HepG2 (cell line): ENCODE measurements at regions not wholly inside any gene's neighbourhood (a gene's known extent, or its start where the extent isn't known, plus 50 kb on each side); places are given as distances from the start of the nearest gene placed in this dataset.

Source experiments
- ATAC-seq: fragments of 200-7000 bp; cut with Tn5 transposase; 3 replicates; pipeline ENCODE4 v1.9.1; 2020; ENCODE audit warnings: mild to moderate bottlenecking, moderate library complexity
- BruUV-seq: library from RNA; stranded (reverse); fragments of 400-500 nt; replicated peaks from 2 replicates; lab custom pipeline; 2021; lab: Mats Ljungman, UMichigan
- CTCF ChIA-PET: fragments of 300-600 bp; formaldehyde crosslinking; extraction: SDS; loops from one replicate; lab custom pipeline; 2021; ENCODE audit warnings: low total read pairs, inconsistent platforms, low intra/inter-chr PET ratio; lab: Yijun Ruan, JAX
- POLR2A ChIA-PET: fragments of 350-600 bp; sonication (Branson Sonifier 250); formaldehyde crosslinking; loops from one replicate; lab custom pipeline; 2020; ENCODE audit warnings: antibody characterized with exemption, inconsistent platforms; lab: Yijun Ruan, JAX
- DNase-seq: peaks from one replicate; pipeline ENCODE4 v3.0.0-alpha.2; 2015; ENCODE audit warnings: low spot score
- FAIRE-seq: peaks from 3 replicates; lab custom pipeline; 2011; peaks lifted over from hg19 to GRCh38; lab: Jason Lieb, UNC
- H2AFZ ChIP-seq: one replicate; pipeline ENCODE4 v1.6.1; 2011; ENCODE audit warnings: low read length, inconsistent platforms
- H3K27ac ChIP-seq: fragments of 300-600 bp; 3 replicates; pipeline ENCODE4 v1.8.0; 2011; ENCODE audit warnings: mixed run types, mild to moderate bottlenecking, mixed read lengths, low read length, inconsistent platforms; ENCODE audit not compliant: insufficient read depth; ENCODE audit errors: extremely low read length
- H3K27me3 ChIP-seq, 2 experiments: fragments of 200-600 bp in 1 of 2; 2 replicates in 1 of 2; 3 replicates in 1 of 2; pipeline versions ENCODE4 v1.6.0 to v1.8.0; 2011; ENCODE audit warnings: low read length in 2 of 2, mild to moderate bottlenecking in 2 of 2, moderate library complexity in 2 of 2, inconsistent platforms in 1 of 2; ENCODE audit not compliant: insufficient read depth in 2 of 2, control insufficient read depth in 1 of 2
- H3K36me3 ChIP-seq, 2 experiments: fragments of 200-600 bp in 1 of 2; replicated peaks in 1 of 2; 2 replicates in 1 of 2; 3 replicates in 1 of 2; pipeline versions ENCODE4 v1.5.1 to v1.8.0; 2011; ENCODE audit warnings: low read length in 2 of 2, inconsistent platforms in 1 of 2; ENCODE audit not compliant: insufficient read depth in 2 of 2, control insufficient read depth in 1 of 2
- H3K4me1 ChIP-seq: 2 replicates; pipeline ENCODE4 v1.5.1; 2012; ENCODE audit warnings: low read length, inconsistent platforms; ENCODE audit not compliant: insufficient read depth
- H3K4me2 ChIP-seq: 2 replicates; pipeline ENCODE4 v1.6.0; 2011; ENCODE audit warnings: low read depth, low read length, inconsistent platforms
- H3K4me3 ChIP-seq, 3 experiments: fragments of 200-600 bp in 1 of 3; sonication (generic), shearing (Covaris generic) in 1 of 3; replicated peaks in 1 of 3; 2 replicates each; pipeline ENCODE4 v1.5.1; 2011 to 2016; ENCODE audit warnings: low read length in 3 of 3, inconsistent platforms in 2 of 3, low read depth in 2 of 3, mild to moderate bottlenecking in 2 of 3, control low read depth in 1 of 3, mixed read lengths in 1 of 3; ENCODE audit not compliant: insufficient read depth in 1 of 3
- H3K79me2 ChIP-seq: one replicate; pipeline ENCODE4 v1.6.1; 2011; ENCODE audit warnings: low read length, inconsistent platforms; ENCODE audit not compliant: insufficient read depth
- H3K9ac ChIP-seq: 2 replicates; pipeline ENCODE4 v1.6.0; 2011; ENCODE audit warnings: mild to moderate bottlenecking, low read depth, low read length, inconsistent platforms; ENCODE audit not compliant: insufficient read depth
- H3K9me3 ChIP-seq: 2 replicates; pipeline ENCODE4 v1.5.1; 2012; ENCODE audit warnings: mild to moderate bottlenecking, low read length
- H4K20me1 ChIP-seq: 2 replicates; pipeline ENCODE4 v1.6.0; 2011; ENCODE audit warnings: inconsistent platforms, mild to moderate bottlenecking, low read length, moderate library complexity; ENCODE audit not compliant: insufficient read depth
- ATF7 ChIP-seq, 2 experiments: fragments of 450-650 bp in 1 of 2; sonication (generic) in 1 of 2; formaldehyde crosslinking in 1 of 2; IDR thresholded peaks; 2 replicates each; pipeline versions ENCODE4 v1.4.0 to v1.6.1; 2016 to 2020; ENCODE audit warnings: antibody characterized with exemption in 1 of 2, mild to moderate bottlenecking in 1 of 2, missing genetic modification reagents in 1 of 2
- CREB1 ChIP-seq, 2 experiments: fragments of 450-650 bp in 1 of 2; IDR thresholded peaks; 2 replicates each; pipeline ENCODE4 v1.6.1; 2016 to 2017; ENCODE audit warnings: control low read depth in 1 of 2, mild to moderate bottlenecking in 1 of 2, missing compliant biosample characterization in 1 of 2, missing genetic modification characterization in 1 of 2
- FOXK2 ChIP-seq: fragments of 450-650 bp; IDR thresholded peaks from 2 replicates; pipeline ENCODE4 v1.6.1; 2016
- SMARCE1 ChIP-seq: fragments of 450-650 bp; IDR thresholded peaks from 2 replicates; pipeline ENCODE4 v1.6.1; 2017; ENCODE audit warnings: borderline replicate concordance
- ZNF121 ChIP-seq: sonication (generic); formaldehyde crosslinking; IDR thresholded peaks from 2 replicates; pipeline ENCODE4 v1.5.0; 2020; ENCODE audit warnings: mild to moderate bottlenecking, missing genetic modification reagents
- WGBS: methylation state at CpG from one replicate; pipeline ENCODE4 v1.1.6; 2017; ENCODE audit warnings: low lambda C conversion rate; 5-methylcytosine and 5-hydroxymethylcytosine counted together
- in situ Hi-C: cut with HindIII; loops from 2 replicates; pipeline ENCODE4 v1.10.0; 2017; ENCODE audit warnings: low pct_unique_long_range_greater_than_20kb; ENCODE audit not compliant: extremely low pct_ligation_motif_present
- intact Hi-C: fragments of 100-400 bp; cut with micrococcal nuclease; formaldehyde crosslinking; loops from one replicate; pipeline ENCODE4 v1.10.0; 2022; ENCODE audit not compliant: unreplicated experiment
- TF ChIP-seq, protein P1 (sequence below), 2 experiments: fragments of 450-650 bp in 1 of 2; sonication (generic) in 1 of 2; formaldehyde crosslinking in 1 of 2; IDR thresholded peaks; 2 replicates each; pipeline versions ENCODE4 v1.6.1 to v1.8.0; 2016 to 2022; ENCODE audit warnings: antibody characterized with exemption in 1 of 2, mild to moderate bottlenecking in 1 of 2, missing genetic modification reagents in 1 of 2
- TF ChIP-seq, protein P2 (sequence below): sonication (generic); formaldehyde crosslinking; IDR thresholded peaks from 2 replicates; pipeline ENCODE4 v1.4.0; 2020; ENCODE audit warnings: missing genetic modification reagents

DNA sequence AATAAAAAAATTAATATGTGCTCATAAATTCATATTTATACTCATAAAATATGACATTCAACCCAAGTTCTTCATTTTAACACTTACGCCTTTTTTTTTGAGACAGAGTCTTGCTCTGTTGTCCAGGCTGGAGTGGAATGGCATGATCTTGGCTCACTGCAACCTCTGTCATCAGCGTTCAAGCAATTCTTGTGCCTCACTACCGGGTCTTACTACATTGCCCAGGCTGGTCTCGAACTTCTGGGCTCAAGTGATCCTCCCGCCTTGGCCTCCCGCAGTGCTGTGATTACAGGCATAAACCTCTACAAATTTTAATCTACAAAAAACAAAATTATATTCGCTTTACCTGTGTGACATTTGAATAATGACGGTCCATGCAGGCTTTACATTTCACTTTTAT is 74.1 kb upstream of the SNRPN start:
- in situ Hi-C loops = no loop called here

DNA sequence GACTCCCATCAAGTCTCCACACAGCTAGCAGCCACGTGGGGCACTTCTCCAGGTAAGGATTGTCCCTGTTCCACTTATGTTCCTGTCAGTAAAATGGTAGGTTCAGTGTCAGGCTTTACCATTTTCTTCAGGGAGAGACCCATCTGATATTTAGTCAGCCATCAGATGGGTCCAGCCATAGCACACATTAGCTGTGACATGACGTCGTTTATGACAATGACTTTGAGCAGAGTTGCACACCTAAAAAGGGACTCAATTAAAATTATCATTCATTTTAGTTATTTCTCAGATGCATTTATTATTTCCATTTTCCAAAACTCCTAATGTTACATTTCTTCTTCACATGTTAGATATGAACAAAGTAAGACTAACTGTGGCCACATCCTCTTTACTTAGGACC is 68.2 kb upstream of the SNRPN start:
- no peaks in the 10 kb centered on the region for H4K20me1 ChIP-seq
- H3K9me3 ChIP-seq = peaks cover 32% of the 10 kb centered on the region
- in situ Hi-C loops = no loop called here
- H3K79me2 ChIP-seq = no peaks in the 10 kb centered on the region
- H2AFZ ChIP-seq = no peak overlapping the region
- POLR2A ChIA-PET = no interaction called here
- no peak overlapping the region for H3K4me3 ChIP-seq
- no peaks in the 10 kb centered on the region for H3K36me3 ChIP-seq
- H3K9ac ChIP-seq = no peak overlapping the region
- H3K27ac ChIP-seq = no peak overlapping the region
- TF ChIP-seq FOXK2 (no peak), CREB1 (IDR thresholded peaks at IDR 0.05) (peak; percentile 83), CREB1 (CRISPR knock-in tag; IDR thresholded peaks at IDR 0.05) (no peak), ATF7 (IDR thresholded peaks at IDR 0.05) (peak; percentile 93), ATF7 (CRISPR knock-in tag; IDR thresholded peaks at IDR 0.05) (no peak)
- TF ChIP-seq, protein P1, sequence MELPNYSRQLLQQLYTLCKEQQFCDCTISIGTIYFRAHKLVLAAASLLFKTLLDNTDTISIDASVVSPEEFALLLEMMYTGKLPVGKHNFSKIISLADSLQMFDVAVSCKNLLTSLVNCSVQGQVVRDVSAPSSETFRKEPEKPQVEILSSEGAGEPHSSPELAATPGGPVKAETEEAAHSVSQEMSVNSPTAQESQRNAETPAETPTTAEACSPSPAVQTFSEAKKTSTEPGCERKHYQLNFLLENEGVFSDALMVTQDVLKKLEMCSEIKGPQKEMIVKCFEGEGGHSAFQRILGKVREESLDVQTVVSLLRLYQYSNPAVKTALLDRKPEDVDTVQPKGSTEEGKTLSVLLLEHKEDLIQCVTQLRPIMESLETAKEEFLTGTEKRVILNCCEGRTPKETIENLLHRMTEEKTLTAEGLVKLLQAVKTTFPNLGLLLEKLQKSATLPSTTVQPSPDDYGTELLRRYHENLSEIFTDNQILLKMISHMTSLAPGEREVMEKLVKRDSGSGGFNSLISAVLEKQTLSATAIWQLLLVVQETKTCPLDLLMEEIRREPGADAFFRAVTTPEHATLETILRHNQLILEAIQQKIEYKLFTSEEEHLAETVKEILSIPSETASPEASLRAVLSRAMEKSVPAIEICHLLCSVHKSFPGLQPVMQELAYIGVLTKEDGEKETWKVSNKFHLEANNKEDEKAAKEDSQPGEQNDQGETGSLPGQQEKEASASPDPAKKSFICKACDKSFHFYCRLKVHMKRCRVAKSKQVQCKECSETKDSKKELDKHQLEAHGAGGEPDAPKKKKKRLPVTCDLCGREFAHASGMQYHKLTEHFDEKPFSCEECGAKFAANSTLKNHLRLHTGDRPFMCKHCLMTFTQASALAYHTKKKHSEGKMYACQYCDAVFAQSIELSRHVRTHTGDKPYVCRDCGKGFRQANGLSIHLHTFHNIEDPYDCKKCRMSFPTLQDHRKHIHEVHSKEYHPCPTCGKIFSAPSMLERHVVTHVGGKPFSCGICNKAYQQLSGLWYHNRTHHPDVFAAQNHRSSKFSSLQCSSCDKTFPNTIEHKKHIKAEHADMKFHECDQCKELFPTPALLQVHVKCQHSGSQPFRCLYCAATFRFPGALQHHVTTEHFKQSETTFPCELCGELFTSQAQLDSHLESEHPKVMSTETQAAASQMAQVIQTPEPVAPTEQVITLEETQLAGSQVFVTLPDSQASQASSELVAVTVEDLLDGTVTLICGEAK (IDR thresholded peaks at IDR 0.05) = no peak
- TF ChIP-seq, protein P1 (CRISPR knock-in tag; IDR thresholded peaks at IDR 0.05) = no peak
- TF ChIP-seq, all 625 proteins: peak for 2
- no peaks in the 10 kb centered on the region for H3K27me3 ChIP-seq
- FAIRE-seq = no peak
- WGBS = 0% methylated on average over 3 of the region's 3 CpGs
- ATAC-seq = no peak
- no peak for DNase-seq
- H3K4me1 ChIP-seq = peaks cover 5% of the 10 kb centered on the region; the same call in 1 of the 2 replicates
- CTCF ChIA-PET = no interaction called here
- H3K4me2 ChIP-seq = no peak overlapping the region
- intact Hi-C loops = no loop called here
- no TSS peak for BruUV-seq

More for the DNA sequence above, 74.1 kb upstream of the SNRPN start:
- CTCF ChIA-PET = no interaction called here
- 45% methylated on average over 8 of the region's 8 CpGs for WGBS
- Histone ChIP-seq H3K4me1 (peaks cover 27% of the 10 kb centered on the region), H3K4me3 (no peak overlapping the region), H3K79me2 (no peaks in the 10 kb centered on the region), H3K27me3 (no peaks in the 10 kb centered on the region; a peak in 1 of 5 replicates), H3K36me3 (no peaks in the 10 kb centered on the region), H3K4me2 (no peak overlapping the region), H3K9me3 (peaks cover 40% of the 10 kb centered on the region), H3K27ac (no peak overlapping the region), H3K9ac (no peak overlapping the region), H4K20me1 (no peaks in the 10 kb centered on the region), H2AFZ (no peak overlapping the region)
- POLR2A ChIA-PET = no interaction called here
- FAIRE-seq (no peak), ATAC-seq (no peak), DNase-seq (no peak)
- TF ChIP-seq SMARCE1 (no peak), ZNF121 (CRISPR knock-in tag) (peak; percentile 62)
- TF ChIP-seq, protein P2, sequence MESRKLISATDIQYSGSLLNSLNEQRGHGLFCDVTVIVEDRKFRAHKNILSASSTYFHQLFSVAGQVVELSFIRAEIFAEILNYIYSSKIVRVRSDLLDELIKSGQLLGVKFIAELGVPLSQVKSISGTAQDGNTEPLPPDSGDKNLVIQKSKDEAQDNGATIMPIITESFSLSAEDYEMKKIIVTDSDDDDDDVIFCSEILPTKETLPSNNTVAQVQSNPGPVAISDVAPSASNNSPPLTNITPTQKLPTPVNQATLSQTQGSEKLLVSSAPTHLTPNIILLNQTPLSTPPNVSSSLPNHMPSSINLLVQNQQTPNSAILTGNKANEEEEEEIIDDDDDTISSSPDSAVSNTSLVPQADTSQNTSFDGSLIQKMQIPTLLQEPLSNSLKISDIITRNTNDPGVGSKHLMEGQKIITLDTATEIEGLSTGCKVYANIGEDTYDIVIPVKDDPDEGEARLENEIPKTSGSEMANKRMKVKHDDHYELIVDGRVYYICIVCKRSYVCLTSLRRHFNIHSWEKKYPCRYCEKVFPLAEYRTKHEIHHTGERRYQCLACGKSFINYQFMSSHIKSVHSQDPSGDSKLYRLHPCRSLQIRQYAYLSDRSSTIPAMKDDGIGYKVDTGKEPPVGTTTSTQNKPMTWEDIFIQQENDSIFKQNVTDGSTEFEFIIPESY (CRISPR knock-in tag) = no peak
- intact Hi-C loops = no loop called here
- no TSS peak for BruUV-seq
